H9 (cell line): ENCODE measurements at regions not wholly inside any gene's neighbourhood (a gene's known extent, or its start where the extent isn't known, plus 50 kb on each side); places are given as distances from the start of the nearest gene placed in this dataset.

Experiments
- DNase-seq: peaks from one replicate; pipeline ENCODE4 v3.0.0-alpha.2; 2017
- H2AFZ ChIP-seq: one replicate; pipeline ENCODE4 v1.6.1; 2013; ENCODE audit warnings: mild to moderate bottlenecking, low read length, control low read depth, moderate library complexity
- H2AK5ac ChIP-seq: 2 replicates; pipeline ENCODE4 v1.6.1; 2013; ENCODE audit warnings: low read length, control low read depth, mixed read lengths; ENCODE audit not compliant: insufficient read length
- H2BK120ac ChIP-seq: one replicate; pipeline ENCODE4 v1.6.1; 2013; ENCODE audit warnings: low read depth, mild to moderate bottlenecking, low read length, control low read depth, inconsistent platforms; ENCODE audit not compliant: poor library complexity, severe bottlenecking
- H2BK12ac ChIP-seq: 2 replicates; pipeline ENCODE4 v1.6.1; 2013; ENCODE audit warnings: low read length, control low read depth, mixed read lengths, low read depth; ENCODE audit not compliant: insufficient read length
- H2BK15ac ChIP-seq: 2 replicates; pipeline ENCODE4 v1.6.1; 2013; ENCODE audit warnings: low read depth, low read length, control low read depth
- H2BK20ac ChIP-seq: one replicate; pipeline ENCODE4 v1.6.1; 2013; ENCODE audit warnings: low read depth, mild to moderate bottlenecking, low read length, control low read depth, inconsistent platforms; ENCODE audit not compliant: poor library complexity, severe bottlenecking
- H2BK5ac ChIP-seq: 2 replicates; pipeline ENCODE4 v1.6.1; 2013; ENCODE audit warnings: low read length, control low read depth, mixed read lengths; ENCODE audit not compliant: insufficient read length
- H3K14ac ChIP-seq: 2 replicates; pipeline ENCODE4 v1.6.1; 2013; ENCODE audit warnings: low read length, control low read depth; ENCODE audit not compliant: insufficient read depth
- H3K18ac ChIP-seq: 2 replicates; pipeline ENCODE4 v1.6.1; 2013; ENCODE audit warnings: low read depth, mild to moderate bottlenecking, mixed read lengths, low read length, control low read depth; ENCODE audit not compliant: insufficient read length
- H3K23ac ChIP-seq: 2 replicates; pipeline ENCODE4 v1.6.1; 2013; ENCODE audit warnings: low read length, control low read depth, mixed read lengths, low read depth; ENCODE audit not compliant: insufficient read length
- H3K23me2 ChIP-seq: 2 replicates; pipeline ENCODE4 v1.6.1; 2013; ENCODE audit warnings: low read depth, mild to moderate bottlenecking, mixed read lengths, low read length, control low read depth; ENCODE audit not compliant: insufficient read length, poor library complexity, severe bottlenecking
- H3K27ac ChIP-seq: 2 replicates; pipeline ENCODE4 v1.5.1; 2013; ENCODE audit warnings: low read length, control low read depth, mixed read lengths, low read depth; ENCODE audit not compliant: insufficient read length
- H3K27me3 ChIP-seq: 2 replicates; pipeline ENCODE4 v1.6.1; 2013; ENCODE audit warnings: low read length, control low read depth, inconsistent platforms; ENCODE audit not compliant: insufficient read depth
- H3K4ac ChIP-seq: 2 replicates; pipeline ENCODE4 v1.6.1; 2013; ENCODE audit warnings: low read depth, mild to moderate bottlenecking, control low read depth, inconsistent platforms, low read length, moderate library complexity
- H3K4me1 ChIP-seq: 2 replicates; pipeline ENCODE4 v1.6.1; 2013; ENCODE audit warnings: low read length, control low read depth, inconsistent platforms; ENCODE audit not compliant: insufficient read depth
- H3K4me2 ChIP-seq: 2 replicates; pipeline ENCODE4 v1.6.1; 2013; ENCODE audit warnings: low read length, control low read depth, mixed read lengths; ENCODE audit not compliant: insufficient read length, insufficient read depth
- H3K56ac ChIP-seq: 2 replicates; pipeline ENCODE4 v1.6.1; 2013; ENCODE audit warnings: low read depth, mild to moderate bottlenecking, mixed read lengths, low read length, control low read depth; ENCODE audit not compliant: insufficient read length
- H3K79me1 ChIP-seq: 2 replicates; pipeline ENCODE4 v1.6.1; 2013; ENCODE audit warnings: low read depth, mild to moderate bottlenecking, moderate library complexity, low read length, control low read depth, inconsistent platforms; ENCODE audit not compliant: insufficient read depth, poor library complexity, severe bottlenecking
- H3K79me2 ChIP-seq: 2 replicates; pipeline ENCODE4 v1.6.1; 2013; ENCODE audit warnings: low read length, control low read depth, inconsistent platforms; ENCODE audit not compliant: insufficient read depth
- H3K9ac ChIP-seq: 2 replicates; pipeline ENCODE4 v1.6.1; 2013; ENCODE audit warnings: low read length, control low read depth, mixed read lengths; ENCODE audit not compliant: insufficient read length; ENCODE audit errors: extremely low read depth
- H3K9me3 ChIP-seq: one replicate; pipeline ENCODE4 v1.6.1; 2013; ENCODE audit warnings: low read depth, low read length, inconsistent platforms; ENCODE audit not compliant: control insufficient read depth
- H3T11ph ChIP-seq: one replicate; pipeline ENCODE4 v1.6.1; 2013; ENCODE audit warnings: mild to moderate bottlenecking, low read length, control low read depth, inconsistent platforms
- H4K20me1 ChIP-seq: one replicate; pipeline ENCODE4 v1.6.1; 2013; ENCODE audit not compliant: control insufficient read depth, insufficient read length, insufficient read depth
- H4K5ac ChIP-seq: 2 replicates; pipeline ENCODE4 v1.6.1; 2013; ENCODE audit warnings: low read depth, mild to moderate bottlenecking, mixed read lengths, low read length, control low read depth; ENCODE audit not compliant: insufficient read length
- H4K8ac ChIP-seq: replicated peaks from 2 replicates; pipeline ENCODE4 v1.6.1; 2013; ENCODE audit warnings: low read length, control low read depth, mixed read lengths, low read depth; ENCODE audit not compliant: insufficient read length
- H4K91ac ChIP-seq: 2 replicates; pipeline ENCODE4 v1.6.1; 2013; ENCODE audit warnings: low read depth, mild to moderate bottlenecking, moderate library complexity, mixed read lengths, low read length, control low read depth; ENCODE audit not compliant: insufficient read length
- H3K27ac Mint-ChIP-seq, 3 experiments: 2 replicates in 2 of 3; 3 replicates in 1 of 3; pipeline ENCODE4 v1.8.0; 2020 to 2021; ENCODE audit warnings: mixed read lengths in 3 of 3, mild to moderate bottlenecking in 1 of 3, moderate library complexity in 1 of 3
- H3K27me3 Mint-ChIP-seq: 2 replicates; pipeline ENCODE4 v1.8.0; 2021; ENCODE audit warnings: low read depth, mild to moderate bottlenecking, moderate library complexity, mixed read lengths
- H3K36me3 Mint-ChIP-seq, 3 experiments: 2 replicates in 2 of 3; 3 replicates in 1 of 3; pipeline ENCODE4 v1.8.0; 2020 to 2021; ENCODE audit warnings: low read depth in 3 of 3, mixed read lengths in 3 of 3; ENCODE audit not compliant: insufficient read depth in 1 of 3
- H3K4me1 Mint-ChIP-seq, 2 experiments: 2 replicates each; pipeline ENCODE4 v1.8.0; 2020; ENCODE audit warnings: mixed read lengths in 2 of 2
- H3K4me3 Mint-ChIP-seq, 2 experiments: 2 replicates in 1 of 2; 3 replicates in 1 of 2; pipeline ENCODE4 v1.8.0; 2020 to 2021; ENCODE audit warnings: mild to moderate bottlenecking in 2 of 2, mixed read lengths in 2 of 2, moderate library complexity in 1 of 2
- H3K9me3 Mint-ChIP-seq, 2 experiments: 2 replicates in 1 of 2; 3 replicates in 1 of 2; pipeline ENCODE4 v1.8.0; 2020; ENCODE audit warnings: mild to moderate bottlenecking in 2 of 2, mixed read lengths in 2 of 2, moderate library complexity in 1 of 2
- CTCF ChIP-seq: fragments of 200-600 bp; sonication (generic); conservative IDR thresholded peaks from 3 replicates; pipeline ENCODE4 v1.8.0; 2021; ENCODE audit warnings: antibody characterized with exemption, mild to moderate bottlenecking
- WGBS: extraction: QIAGEN DNeasy Blood & Tissue Kit; methylation state at CpG from one replicate; pipeline ENCODE4 v1.1.7; 2013; ENCODE audit warnings: missing lambda C conversion rate, low lambda C conversion rate, mixed read lengths; ENCODE audit not compliant: insufficient read length; ENCODE audit errors: extremely low coverage; 5-methylcytosine and 5-hydroxymethylcytosine counted together

- no peaks in the 10 kb centered on the region for H3K79me1 ChIP-seq
- no peak overlapping the region for H2AFZ ChIP-seq
- H3K4me1 ChIP-seq, result no peaks in the 10 kb centered on the region
- no peak overlapping the region for H4K5ac ChIP-seq
- H4K91ac ChIP-seq, result no peak overlapping the region
- Mint-ChIP-seq H3K27ac (no peak overlapping the region), H3K27me3 (peaks cover 37% of the 10 kb centered on the region), H3K36me3 (no peaks in the 10 kb centered on the region), H3K4me1 (peaks cover 2 to 14% of the 10 kb centered on the region in 2 experiments; a peak in 3 of 4 replicates), H3K9me3 (no peaks in the 10 kb centered on the region; a peak in 1 of 5 replicates), H3K4me3 (no peak overlapping the region)
- no peak overlapping the region for H3K4ac ChIP-seq
- H3T11ph ChIP-seq, result no peak overlapping the region
- no peak overlapping the region for H3K27ac ChIP-seq
- no peak for DNase-seq
- H2BK15ac ChIP-seq, result no peak overlapping the region
- no peak overlapping the region for H2BK120ac ChIP-seq
- no peak overlapping the region for H4K8ac ChIP-seq
- H3K18ac ChIP-seq, result no peak overlapping the region
- no peak overlapping the region for H2BK5ac ChIP-seq
- peaks cover 4% of the 10 kb centered on the region; the same call in 1 of the 2 replicates for H3K27me3 ChIP-seq
- H3K14ac ChIP-seq, result no peak overlapping the region
- H2BK20ac ChIP-seq, result no peak overlapping the region
- no peak overlapping the region for H3K56ac ChIP-seq
- no peaks in the 10 kb centered on the region for H3K23me2 ChIP-seq
- no peaks in the 10 kb centered on the region for H3K79me2 ChIP-seq
- 90% methylated on average over 1 of the region's 1 CpG for WGBS
- no peak overlapping the region for H2AK5ac ChIP-seq
- TF ChIP-seq CTCF, result no peak
- no peaks in the 10 kb centered on the region for H4K20me1 ChIP-seq
- no peak overlapping the region for H3K4me2 ChIP-seq
- no peak overlapping the region for H3K23ac ChIP-seq
- H3K9me3 ChIP-seq, result no peaks in the 10 kb centered on the region
- no peak overlapping the region for H3K9ac ChIP-seq
- no peak overlapping the region for H2BK12ac ChIP-seq
These were observed 122.3 kb upstream of the ZNF507 start for GRCh38 chr19:32223106-32223505.
